IPS-18a (cell line): ENCODE measurements at regions not wholly inside any gene's neighbourhood (a gene's known extent, or its start where the extent isn't known, plus 50 kb on each side); places are given as distances from the start of the nearest gene placed in this dataset.
A peak's percentile ranks its signal among the peaks of the same experiment; 100 is the strongest.

Experiments
- H3K27ac ChIP-seq: one replicate; pipeline ENCODE4 v1.5.1; 2013; ENCODE audit warnings: low read length
- H3K27me3 ChIP-seq: one replicate; pipeline ENCODE4 v1.6.1; 2013; ENCODE audit warnings: mild to moderate bottlenecking, low read length; ENCODE audit not compliant: control insufficient read depth, insufficient read depth
- H3K36me3 ChIP-seq: one replicate; pipeline ENCODE4 v1.6.1; 2013; ENCODE audit warnings: low read depth, low read length; ENCODE audit not compliant: control insufficient read depth
- H3K4me1 ChIP-seq: one replicate; pipeline ENCODE4 v1.6.1; 2013; ENCODE audit warnings: low read depth, low read length; ENCODE audit not compliant: control insufficient read depth
- H3K4me3 ChIP-seq: one replicate; pipeline ENCODE4 v1.5.1; 2013; ENCODE audit warnings: low read length
- H3K9ac ChIP-seq: one replicate; pipeline ENCODE4 v1.6.1; 2013; ENCODE audit warnings: mild to moderate bottlenecking, low read length, moderate library complexity
- H3K9me3 ChIP-seq: one replicate; pipeline ENCODE4 v1.6.1; 2013; ENCODE audit warnings: low read depth, low read length; ENCODE audit not compliant: control insufficient read depth

DNA sequence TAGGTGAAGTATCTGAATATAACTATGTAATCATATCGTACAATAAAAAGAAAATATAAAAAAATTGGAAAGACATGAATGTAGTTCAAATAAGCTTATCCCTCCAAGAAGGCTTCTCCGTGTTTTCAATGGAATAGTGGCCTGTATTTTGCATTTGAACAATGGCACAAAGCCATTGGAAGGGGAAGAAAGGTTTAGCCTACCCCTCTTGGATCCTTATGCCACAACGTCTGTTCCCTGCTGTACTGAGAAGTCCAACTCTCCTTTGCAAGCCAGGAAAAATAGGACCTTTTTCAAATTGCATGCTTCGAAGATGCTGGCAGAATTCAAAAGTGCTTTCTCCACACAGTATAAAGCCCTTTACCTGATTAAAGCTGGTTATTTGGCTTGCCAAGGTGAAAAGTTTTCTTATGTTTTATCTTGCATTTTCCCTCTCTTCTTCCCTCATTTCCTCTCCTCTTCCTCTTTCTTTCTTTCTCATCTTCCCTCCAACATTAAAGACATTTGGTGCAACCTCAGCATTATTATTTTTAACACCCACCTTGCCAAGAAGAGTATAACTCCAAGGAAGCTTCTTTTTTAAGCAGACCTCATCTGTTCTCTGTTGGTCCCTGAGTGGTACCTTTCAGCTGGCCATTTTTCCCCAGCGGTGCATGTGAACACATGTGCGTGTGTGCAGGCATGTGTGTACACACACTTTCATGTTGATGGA is 968.6 kb upstream of the RBFOX1 start:
- Histone ChIP-seq H3K27ac (no peak overlapping the region), H3K4me3 (no peak overlapping the region), H3K27me3 (no peaks in the 10 kb centered on the region), H3K9me3 (no peaks in the 10 kb centered on the region), H3K4me1 (no peaks in the 10 kb centered on the region), H3K9ac (no peak overlapping the region), H3K36me3 (no peaks in the 10 kb centered on the region)

GRCh38 chr16:6363396-6363795 is 969.2 kb upstream of the RBFOX1 start:
- no peaks in the 10 kb centered on the region for H3K4me1 ChIP-seq

GRCh38 chr16:6362321-6362720 is 970.3 kb upstream of the RBFOX1 start:
- Histone ChIP-seq H3K36me3 (no peaks in the 10 kb centered on the region), H3K27ac (no peak overlapping the region), H3K4me3 (no peak overlapping the region), H3K9ac (no peak overlapping the region), H3K9me3 (no peaks in the 10 kb centered on the region), H3K4me1 (no peaks in the 10 kb centered on the region), H3K27me3 (no peaks in the 10 kb centered on the region)

More at GRCh38 chr16:6363396-6363795, 969.2 kb upstream of the RBFOX1 start:
- Histone ChIP-seq H3K4me3 (no peak overlapping the region), H3K27ac (no peak overlapping the region), H3K36me3 (no peaks in the 10 kb centered on the region), H3K9ac (no peak overlapping the region), H3K27me3 (no peaks in the 10 kb centered on the region), H3K9me3 (no peaks in the 10 kb centered on the region)

- Histone ChIP-seq H3K4me1 (peaks cover 5% of the 10 kb centered on the region), H3K4me3 (no peak overlapping the region), H3K27me3 (no peaks in the 10 kb centered on the region), H3K9me3 (no peaks in the 10 kb centered on the region), H3K27ac (no peak overlapping the region), H3K9ac (no peak overlapping the region), H3K36me3 (no peaks in the 10 kb centered on the region)
These were observed 972.0 kb upstream of the RBFOX1 start for GRCh38 chr16:6360641-6361040.

DNA sequence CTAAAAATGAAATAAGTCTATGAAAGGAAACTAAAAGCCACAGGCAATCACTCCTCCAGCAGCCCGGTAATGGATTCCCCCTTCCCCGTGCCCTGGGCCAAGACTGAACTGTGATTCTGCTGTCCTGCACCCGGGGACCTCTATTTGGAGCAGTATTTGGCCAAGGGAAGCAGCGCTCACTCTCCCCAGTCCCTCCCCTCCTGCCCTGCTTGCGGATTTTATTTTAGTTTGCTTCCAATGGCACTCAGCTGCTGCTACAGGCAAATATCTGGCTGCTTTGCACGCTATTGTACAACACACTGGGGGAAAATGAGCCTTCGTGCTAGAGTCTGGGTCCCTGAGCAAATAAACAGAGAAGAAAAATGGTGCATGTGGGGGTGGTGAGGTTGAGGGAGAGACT is 975.7 kb upstream of the RBFOX1 start:
- Histone ChIP-seq H3K9me3 (no peaks in the 10 kb centered on the region), H3K27me3 (no peaks in the 10 kb centered on the region)

GRCh38 chr16:6349725-6350124 is 982.9 kb upstream of the RBFOX1 start:
- peaks cover 31% of the 10 kb centered on the region for H3K4me1 ChIP-seq
- H3K4me3 ChIP-seq = no peak overlapping the region
- H3K36me3 ChIP-seq = no peaks in the 10 kb centered on the region
- no peak overlapping the region for H3K9ac ChIP-seq
- H3K27ac ChIP-seq = no peak overlapping the region
- no peaks in the 10 kb centered on the region for H3K27me3 ChIP-seq
- no peaks in the 10 kb centered on the region for H3K9me3 ChIP-seq

More for the DNA sequence above, 975.7 kb upstream of the RBFOX1 start:
- no peak overlapping the region for H3K4me3 ChIP-seq
- no peak overlapping the region for H3K9ac ChIP-seq
- H3K4me1 ChIP-seq = peaks cover 17% of the 10 kb centered on the region
- H3K36me3 ChIP-seq = no peaks in the 10 kb centered on the region
- H3K27ac ChIP-seq = no peak overlapping the region

DNA sequence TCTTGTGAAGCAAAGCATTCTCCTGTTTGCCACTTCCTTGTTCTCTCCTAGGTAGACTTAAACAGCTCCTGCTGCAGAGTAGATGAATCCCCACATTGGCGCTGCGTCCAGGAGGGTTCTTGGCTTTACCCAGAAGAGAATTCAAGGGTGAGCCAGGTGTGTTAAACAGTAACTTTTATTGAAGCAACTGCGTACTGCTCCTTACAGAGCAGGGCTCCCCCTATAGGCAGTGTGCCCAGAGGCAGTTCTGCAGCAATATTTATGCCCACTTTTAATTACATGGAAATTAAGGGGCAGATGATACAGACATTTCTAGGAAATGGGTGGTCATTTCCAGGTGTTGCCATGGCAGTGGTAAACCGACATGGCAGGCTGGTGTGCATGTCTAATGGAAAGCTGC is 987.6 kb upstream of the RBFOX1 start:
- Histone ChIP-seq H3K36me3 (no peaks in the 10 kb centered on the region), H3K9me3 (peaks cover 6% of the 10 kb centered on the region), H3K4me1 (peaks cover 42% of the 10 kb centered on the region), H3K4me3 (no peak overlapping the region), H3K27ac (no peak overlapping the region), H3K27me3 (no peaks in the 10 kb centered on the region), H3K9ac (no peak overlapping the region)

DNA sequence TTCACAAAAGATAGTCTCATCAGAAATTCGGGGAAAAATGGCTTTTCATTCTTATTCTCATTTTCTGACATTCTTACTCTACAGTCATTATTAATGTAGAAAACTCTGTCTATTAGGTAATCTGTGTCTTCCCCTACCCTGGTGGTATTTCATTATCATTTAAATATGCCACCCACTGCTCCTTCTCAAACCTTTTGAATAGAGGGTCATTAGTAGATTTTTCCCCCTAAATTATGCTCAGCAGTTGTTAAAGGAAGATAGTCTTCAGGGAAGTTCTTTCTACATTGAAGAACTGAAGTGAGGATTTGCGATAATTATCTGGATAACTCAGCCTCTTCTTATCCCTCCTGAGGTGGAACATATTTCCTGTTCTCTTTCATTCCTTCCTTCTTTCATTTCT is 989.5 kb upstream of the RBFOX1 start:
- Histone ChIP-seq H3K27ac (peak overlapping the region; percentile 59), H3K9ac (no peak overlapping the region), H3K4me1 (peaks cover 42% of the 10 kb centered on the region), H3K4me3 (peak overlapping the region; percentile 12), H3K36me3 (no peaks in the 10 kb centered on the region), H3K9me3 (peaks cover 6% of the 10 kb centered on the region), H3K27me3 (no peaks in the 10 kb centered on the region)

GRCh38 chr16:6341981-6342380 is 990.7 kb upstream of the RBFOX1 start:
- Histone ChIP-seq H3K4me1 (peaks cover 42% of the 10 kb centered on the region), H3K27me3 (no peaks in the 10 kb centered on the region), H3K36me3 (no peaks in the 10 kb centered on the region), H3K4me3 (no peak overlapping the region), H3K9ac (no peak overlapping the region), H3K27ac (no peak overlapping the region), H3K9me3 (peaks cover 6% of the 10 kb centered on the region)

- Histone ChIP-seq H3K9ac (no peak overlapping the region), H3K27me3 (no peaks in the 10 kb centered on the region), H3K4me1 (no peaks in the 10 kb centered on the region), H3K27ac (no peak overlapping the region), H3K36me3 (no peaks in the 10 kb centered on the region), H3K9me3 (no peaks in the 10 kb centered on the region), H3K4me3 (no peak overlapping the region)
These were observed 997.6 kb upstream of the RBFOX1 start for GRCh38 chr16:6335072-6335471.

- Histone ChIP-seq H3K9me3 (no peaks in the 10 kb centered on the region), H3K9ac (no peak overlapping the region), H3K27me3 (no peaks in the 10 kb centered on the region), H3K27ac (no peak overlapping the region), H3K4me1 (no peaks in the 10 kb centered on the region), H3K36me3 (no peaks in the 10 kb centered on the region), H3K4me3 (no peak overlapping the region)
These were observed 1000.9 kb upstream of the RBFOX1 start for GRCh38 chr16:6331770-6332169.

DNA sequence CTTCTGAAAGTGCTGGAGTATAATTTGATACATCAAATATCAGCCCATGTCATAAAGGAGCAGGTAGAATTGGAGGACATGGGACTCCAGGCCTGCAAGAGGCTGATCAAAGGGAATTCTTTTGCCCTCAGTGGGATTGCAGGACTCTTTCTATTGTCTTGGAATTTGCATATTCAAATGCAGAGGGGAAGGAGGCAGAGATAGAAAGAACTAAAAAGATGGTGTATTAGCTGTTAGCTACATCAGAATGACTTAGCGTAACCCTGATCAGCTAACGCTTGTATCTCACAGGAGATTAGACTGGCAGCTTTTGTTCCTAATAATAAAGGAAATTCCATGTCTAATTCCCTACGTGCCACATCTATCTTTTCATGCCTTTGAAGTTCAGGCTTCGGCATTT is 1014.7 kb upstream of the RBFOX1 start:
- Histone ChIP-seq H3K4me1 (peaks cover 26% of the 10 kb centered on the region), H3K9me3 (no peaks in the 10 kb centered on the region), H3K27me3 (no peaks in the 10 kb centered on the region), H3K36me3 (no peaks in the 10 kb centered on the region), H3K9ac (no peak overlapping the region), H3K4me3 (no peak overlapping the region), H3K27ac (no peak overlapping the region)
